GM21526 (cell line): ENCODE measurements at regions not wholly inside any gene's neighbourhood (a gene's known extent, or its start where the extent isn't known, plus 50 kb on each side); places are given as distances from the start of the nearest gene placed in this dataset.

ENCODE experiments used
- ATAC-seq: cut with Tn5 transposase; IDR thresholded peaks from one replicate; pipeline ENCODE4 v1.9.1; 2021; ENCODE audit warnings: moderate library complexity; ENCODE audit not compliant: unreplicated experiment, low FRiP score

DNA sequence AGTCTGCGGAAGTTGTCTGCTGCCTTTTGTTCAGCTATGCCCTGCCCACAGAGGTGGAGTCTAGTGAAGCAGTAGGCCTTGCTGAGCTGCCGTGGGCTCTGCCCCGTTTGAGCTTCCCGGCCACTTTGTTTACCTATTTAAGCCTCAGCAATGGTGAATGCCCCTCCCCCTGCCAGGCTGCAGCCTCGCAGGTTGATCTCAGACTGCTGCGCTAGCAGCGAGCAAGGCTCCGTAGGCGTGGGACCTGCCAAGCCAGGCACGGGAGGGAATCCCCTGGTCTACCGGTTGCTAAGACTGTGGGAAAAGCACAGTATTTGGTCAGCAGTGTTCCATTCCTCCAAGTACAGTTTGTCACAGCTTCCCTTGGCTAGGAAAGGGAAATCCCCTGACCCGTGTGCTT lies 143.6 kb downstream of the DYRK2 start:
- no peak for ATAC-seq

DNA sequence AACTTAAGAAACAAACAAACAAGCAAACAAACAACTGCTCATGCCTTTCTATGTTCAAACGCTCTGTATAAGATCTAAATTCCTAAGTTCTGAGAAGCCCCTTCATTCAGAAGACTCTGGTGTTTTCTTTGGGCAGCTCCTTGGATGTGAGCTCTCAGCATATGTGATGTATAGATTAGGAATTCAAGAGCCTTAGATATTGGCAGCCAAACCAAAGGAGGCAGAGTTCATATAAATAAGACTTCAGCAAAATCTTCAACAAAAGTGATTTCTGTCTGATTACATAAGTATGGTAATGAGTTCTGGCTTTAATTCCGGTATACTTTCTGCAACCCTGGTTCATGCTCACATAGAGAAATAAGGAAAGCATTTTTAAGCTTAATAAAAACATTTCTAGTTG lies 145.6 kb downstream of the DYRK2 start:
- ATAC-seq: no peak

DNA sequence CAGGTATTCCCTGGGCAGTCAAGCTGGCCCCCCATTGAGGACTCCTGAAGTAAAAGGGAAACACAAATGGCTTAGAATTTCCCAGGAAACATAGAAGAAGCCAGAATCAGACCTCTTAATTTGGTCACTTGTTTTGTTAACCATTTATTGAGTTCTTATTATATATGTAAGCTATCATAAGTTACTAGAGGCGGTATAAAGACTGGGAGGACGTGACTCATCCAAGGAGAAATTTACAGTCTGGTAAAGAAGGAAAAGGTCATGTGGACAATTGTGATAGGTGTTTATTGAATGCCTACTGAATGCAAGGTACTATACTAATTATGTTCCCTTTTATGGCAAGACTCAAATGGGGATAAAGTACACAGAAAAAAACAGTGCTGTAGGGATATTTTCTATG lies 146.7 kb downstream of the DYRK2 start:
- no peak for ATAC-seq

DNA sequence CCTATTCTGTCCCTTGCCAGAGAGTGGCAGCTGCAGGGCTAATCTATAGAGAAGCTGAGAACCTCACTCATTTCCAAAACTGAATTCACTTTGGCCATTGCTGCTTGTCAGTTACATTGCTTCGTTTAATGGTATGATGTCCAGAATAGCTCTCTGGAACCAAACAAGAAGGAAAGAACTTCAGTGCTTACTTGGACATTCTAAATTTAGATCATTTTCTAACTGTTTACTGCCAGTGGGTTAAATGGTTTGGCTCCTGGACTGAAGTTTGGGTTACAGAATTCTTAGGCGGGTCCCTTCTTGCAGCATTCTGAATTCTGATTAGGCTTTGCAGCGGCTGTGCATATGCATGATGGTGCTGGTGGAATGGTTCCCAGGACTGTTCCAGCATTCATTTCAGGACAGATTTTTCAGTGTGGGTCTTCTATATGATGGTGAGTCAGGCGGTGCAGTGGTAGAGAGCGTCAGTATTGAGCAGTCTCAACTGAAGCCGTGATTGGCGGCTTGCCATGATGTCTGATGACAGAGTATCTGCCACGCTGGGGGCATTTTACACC lies 148.7 kb downstream of the DYRK2 start:
- ATAC-seq: no peak

DNA sequence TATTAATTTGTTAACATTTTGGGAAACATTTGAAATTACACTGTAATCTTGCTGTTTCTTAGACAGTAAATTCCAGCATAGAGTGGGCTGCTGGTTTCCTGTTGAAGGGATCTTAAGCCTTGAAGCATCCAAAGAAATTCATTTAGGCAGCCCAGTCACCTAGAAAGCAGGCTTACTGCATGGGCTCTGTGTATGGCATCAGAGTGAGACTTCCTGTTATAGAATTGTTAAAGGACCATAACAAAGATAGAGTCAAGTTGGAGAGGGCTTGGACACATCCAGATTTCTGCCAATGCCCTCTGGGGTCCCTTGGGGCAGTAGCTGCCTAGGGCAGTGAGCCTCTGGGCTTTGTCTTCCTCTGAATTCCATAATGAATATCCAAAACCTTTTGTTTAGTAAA lies 149.2 kb downstream of the DYRK2 start:
- ATAC-seq: no peak

DNA sequence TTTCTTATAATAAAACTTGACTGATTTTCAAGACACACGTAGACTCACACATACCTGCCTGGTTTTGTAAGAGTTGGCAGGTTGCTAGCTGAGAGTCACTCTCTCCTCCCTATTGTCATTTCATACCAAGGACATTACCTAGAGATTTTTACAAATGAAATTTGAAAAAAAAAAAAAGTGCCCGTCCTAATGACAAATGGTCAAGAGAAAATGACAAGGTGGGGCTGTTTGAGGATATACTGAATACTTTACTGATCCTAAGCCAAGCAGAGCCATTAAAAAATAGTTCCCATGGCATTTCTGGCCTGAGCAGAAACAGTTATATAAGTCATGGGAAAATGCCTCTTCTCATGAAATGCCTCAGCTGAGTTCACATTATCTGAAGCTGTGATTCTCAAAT lies 150.2 kb downstream of the DYRK2 start:
- ATAC-seq: no peak

DNA sequence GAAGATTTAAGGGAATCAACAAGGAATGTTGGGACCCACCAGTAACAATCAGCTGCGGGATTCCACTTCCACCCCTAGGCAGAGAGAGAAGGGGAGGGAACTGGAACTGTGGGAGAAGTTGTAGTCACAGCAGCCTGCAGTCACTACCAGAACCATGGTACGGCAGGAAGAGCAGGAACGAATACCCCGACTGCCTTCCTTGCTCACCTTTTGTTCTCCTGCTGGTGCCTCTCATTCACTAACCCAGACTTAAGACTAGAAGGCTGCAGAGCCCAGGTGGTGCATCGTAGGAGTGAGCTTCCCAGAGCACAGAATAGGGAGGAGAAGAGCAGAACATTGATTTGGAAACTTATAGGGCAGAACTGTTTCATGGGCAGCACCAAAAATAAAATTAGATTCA lies 154.2 kb downstream of the DYRK2 start:
- ATAC-seq: no peak

DNA sequence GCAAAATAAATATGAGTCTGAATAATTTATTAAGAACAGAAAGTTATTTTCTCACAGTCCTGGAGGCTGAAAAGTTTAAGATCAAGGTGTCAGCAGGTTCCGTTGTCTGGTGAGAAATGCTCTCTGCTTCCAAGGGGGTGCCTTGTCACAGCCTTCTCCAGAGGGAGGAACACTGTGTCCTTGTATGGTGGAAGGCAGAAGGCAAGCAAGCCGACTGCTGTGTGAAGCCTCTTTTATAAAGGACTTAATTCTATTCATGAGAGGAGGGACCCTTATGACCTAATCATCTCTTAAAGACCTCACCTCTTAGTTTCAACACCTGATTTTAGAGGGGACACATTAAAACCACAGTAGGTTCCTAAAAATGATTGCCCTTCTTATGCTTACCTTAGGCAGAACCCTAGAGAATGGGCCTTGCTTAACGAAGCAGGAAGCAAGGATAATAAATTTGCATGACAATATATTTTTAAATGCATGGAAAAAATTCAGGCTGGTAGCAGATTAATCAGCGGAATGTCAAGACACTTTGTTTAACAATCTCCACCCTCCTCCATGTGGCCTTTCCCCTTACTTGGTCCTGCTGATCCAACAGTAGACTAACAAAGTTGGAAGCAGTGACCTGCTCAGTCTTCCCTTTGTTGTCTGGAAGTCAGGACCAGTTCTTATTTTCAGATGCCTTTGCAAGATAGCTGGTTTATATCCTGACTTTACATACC lies 154.9 kb downstream of the DYRK2 start:
- no peak for ATAC-seq

DNA sequence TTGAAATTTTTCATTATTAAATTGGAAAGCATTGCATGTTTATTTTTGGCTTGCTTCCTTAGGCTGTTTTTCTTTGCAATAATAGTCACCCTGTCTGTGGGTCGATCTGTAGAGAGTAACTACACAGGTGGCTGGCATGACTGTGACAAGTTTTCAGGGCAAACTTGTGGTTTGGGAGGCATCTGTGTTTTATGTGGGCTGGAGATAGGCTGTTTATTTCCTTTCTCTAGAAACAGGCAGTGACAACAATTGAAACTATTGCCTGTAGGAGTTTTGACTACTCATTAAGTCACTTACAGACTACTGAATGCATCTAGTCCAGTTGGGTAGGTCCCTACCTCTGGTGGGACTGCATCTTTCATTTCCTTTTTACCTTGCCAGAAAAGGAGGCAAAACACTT lies 155.6 kb downstream of the DYRK2 start:
- ATAC-seq: no peak

DNA sequence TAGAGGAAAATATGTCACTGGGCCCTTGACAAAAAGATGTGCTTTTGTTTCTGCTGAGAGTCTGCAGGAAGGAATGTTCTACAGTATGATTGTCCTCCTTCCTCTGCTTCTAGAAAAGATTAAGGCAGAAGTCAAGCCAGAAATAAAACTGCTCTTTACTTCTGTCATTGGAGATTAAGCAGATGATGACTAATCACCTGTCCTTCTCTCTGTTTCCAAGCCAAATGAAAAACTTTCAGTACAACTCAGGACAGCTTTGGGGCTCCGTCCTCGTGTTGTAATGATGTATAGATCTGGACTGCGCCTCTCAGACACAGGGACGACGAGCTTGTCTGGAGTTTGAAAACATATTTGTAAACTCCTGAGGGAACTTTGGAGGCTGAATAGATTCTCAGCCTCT lies 159.3 kb downstream of the DYRK2 start:
- no peak for ATAC-seq

DNA sequence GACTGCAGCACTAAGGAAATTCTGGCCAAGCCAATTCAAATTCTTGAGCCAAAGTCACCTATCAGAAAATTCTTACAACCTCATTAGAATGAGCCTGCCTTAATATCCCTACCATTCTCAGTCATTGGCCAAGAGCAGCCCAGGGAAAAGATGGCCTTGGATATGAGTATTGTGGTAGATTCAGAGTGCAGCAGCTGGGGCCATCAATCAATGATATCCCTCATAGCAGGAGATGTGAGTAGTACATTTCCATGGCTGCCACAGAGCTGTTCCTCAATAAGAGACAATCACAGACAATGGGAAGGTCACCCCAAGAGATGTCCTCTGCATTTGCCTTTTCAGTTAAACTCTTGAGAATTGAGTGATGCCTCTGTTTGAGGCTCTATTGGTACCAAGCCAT lies 161.6 kb downstream of the DYRK2 start:
- no peak for ATAC-seq

DNA sequence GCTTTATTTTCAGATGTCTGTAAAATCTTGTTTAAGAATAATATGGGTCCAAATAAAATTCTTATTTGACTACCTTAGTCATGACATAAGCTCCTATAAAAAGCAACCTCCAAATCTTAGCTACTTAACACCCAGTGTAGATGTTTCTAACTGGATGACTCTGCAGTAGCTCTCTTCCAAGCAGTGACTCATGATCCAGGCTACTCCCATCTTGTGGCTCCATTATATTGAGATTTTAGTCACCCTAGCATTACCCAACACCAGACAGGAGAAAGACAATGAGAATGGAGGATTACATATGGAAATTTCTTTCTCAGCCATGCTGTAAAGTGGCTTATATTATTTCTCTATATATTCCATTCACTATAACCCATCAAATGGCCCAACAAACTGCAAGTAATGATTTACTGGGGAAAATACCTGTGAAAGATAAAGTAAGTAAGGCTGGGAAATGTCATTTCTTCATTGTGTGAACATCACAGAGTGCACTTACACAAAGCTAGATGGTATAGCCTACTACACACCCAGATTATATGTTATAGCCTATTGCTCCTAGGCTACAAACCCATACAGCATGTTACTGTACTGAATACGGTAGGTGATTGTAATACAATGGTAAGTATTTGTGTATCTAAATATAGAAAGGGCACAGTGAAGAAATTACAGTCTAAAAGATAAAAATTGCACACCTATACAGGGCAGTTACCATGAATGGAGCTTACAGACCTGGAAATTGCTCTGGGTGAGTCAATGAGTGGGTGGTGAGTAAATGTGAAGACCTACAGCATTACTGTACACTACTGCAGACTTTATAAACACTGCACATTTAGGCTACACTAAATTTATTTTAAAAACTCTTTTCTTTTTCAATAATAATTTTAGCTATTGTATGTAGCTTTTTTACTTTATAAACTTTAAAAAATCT lies 163.2 kb downstream of the DYRK2 start:
- ATAC-seq: no peak

DNA sequence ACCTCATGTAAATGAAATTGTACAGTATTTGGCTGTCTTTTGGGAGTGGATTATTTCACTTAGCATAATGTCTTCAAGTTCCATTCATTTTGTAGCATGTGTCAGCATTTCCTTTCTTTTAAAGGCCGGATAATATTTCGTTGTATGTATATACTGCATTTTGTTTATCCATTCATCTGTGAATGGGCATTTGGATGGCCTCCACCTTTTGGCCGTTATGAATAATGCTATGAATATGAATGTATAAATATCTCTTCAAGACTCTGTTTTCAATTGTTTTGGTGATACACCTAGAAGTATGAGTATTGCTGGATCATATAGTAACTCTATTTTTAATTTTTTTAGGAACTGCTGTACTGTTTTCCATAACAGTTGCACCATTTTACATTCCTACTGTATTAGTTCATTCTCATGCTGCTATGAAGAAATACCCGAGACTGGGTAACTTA lies 164.9 kb downstream of the DYRK2 start:
- no peak for ATAC-seq

DNA sequence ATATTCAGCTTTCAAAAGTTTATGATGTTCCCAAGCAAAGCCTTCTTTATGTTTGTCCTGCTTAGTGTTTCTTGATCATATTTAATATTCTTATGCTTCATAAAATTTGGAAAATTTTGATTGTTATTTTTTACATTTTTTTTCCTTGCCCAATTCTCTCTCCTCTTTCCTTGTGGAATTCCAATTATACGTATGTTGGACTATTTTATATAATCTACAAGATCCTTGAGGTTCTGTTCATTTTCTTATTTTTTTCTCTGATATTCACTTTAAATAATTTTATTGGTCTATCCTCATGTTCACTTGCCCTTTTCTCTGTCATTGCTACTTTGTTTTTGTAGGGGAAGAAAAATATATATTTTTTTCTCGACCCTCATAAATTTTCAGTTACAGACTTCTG lies 167.7 kb downstream of the DYRK2 start:
- ATAC-seq: no peak

DNA sequence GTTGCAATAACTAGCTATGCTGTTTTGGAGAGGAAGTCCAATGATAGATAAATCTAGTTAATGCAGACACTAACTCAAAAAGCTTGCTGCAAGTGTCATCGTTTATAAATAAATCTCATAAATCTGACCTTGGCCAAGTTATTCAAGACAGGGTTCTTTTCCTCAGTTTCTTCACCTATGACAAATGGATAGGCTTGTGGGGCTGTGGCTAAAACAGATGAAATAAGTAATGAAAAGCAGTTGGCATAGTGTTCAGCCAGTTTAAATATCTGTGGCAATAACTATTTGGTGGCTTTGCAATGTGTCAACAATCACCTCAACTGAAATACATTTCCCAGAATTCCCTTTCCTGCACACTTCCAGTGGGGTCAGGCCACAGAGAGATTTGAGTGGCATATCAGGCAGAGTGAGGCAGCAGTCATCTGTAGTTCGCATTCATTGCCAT lies 169.9 kb downstream of the DYRK2 start:
- no peak for ATAC-seq

DNA sequence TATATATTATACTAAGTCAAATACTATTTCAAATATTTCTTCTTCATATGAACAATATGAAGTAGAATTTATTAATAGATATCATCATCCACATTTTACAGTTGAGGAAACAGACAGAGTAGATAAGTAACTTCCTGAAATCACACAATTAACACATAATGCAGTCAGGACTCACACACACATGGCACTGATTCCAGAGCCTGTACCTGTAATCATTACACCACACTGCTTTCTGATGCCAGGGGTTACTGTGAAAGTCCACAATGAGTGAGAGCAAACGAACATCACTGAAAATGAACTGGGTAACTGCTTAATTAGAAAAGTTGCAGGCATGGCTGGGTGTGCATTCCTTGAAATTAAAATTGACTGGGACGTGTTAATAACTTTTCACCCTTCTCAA lies 169.3 kb upstream of the IFNG-AS1 start:
- no peak for ATAC-seq

DNA sequence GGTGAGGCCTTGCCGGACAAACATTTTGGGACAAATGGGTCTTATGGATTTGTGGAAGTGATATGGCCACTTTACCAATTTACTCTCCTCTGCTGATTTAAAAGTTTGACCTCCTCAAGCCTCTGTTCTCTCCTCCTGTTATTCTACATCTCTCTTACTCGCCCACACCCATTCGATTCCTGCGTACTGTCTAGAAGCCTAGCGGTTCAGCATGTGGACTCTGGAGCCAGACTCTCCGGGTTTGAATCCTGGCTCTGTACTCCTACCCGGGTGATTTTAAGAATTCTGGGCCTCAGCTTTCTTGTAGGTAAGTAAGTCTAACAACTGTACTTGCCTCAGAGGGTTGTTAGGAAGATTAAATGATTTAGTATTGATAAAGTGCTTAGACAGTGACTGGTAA lies 168.6 kb upstream of the IFNG-AS1 start:
- no peak for ATAC-seq

DNA sequence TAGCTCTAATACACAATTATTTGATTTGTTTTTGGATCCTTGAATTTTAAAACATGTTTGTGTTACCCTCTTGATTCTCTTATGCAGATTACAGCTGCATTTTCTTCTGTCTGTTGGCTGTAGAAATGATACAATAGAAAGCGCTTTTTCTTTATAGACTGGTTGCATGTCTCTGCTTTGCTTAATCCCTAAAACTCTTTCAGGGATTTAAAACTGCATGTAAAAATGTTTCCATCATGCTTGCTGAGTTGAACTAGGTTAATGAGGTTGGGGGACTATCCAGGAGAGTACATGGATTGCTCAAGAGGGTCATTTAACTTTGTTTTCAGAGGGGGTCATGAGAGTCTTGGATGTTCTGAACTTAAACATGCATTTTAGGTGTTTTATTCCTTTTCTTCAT lies 166.4 kb upstream of the IFNG-AS1 start:
- no peak for ATAC-seq

DNA sequence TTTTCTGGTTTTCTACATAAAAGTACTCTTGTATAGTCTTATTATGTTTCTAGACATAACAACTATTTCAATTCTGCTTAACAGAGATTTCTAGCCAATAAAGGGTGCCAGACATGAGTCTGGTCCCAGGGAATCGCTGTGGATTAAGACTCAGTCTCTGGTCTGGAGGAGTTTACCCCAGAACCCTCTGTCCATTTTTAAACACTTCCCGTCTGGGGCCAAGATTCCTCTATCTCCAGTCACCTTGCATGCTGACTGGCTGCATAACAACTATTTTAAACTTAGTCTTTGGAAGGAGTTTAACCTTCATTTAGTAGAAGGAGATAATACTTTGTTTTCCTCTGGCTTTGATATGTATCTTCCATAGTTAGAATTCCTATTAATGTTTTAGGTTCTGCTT lies 163.1 kb upstream of the IFNG-AS1 start:
- ATAC-seq: no peak

DNA sequence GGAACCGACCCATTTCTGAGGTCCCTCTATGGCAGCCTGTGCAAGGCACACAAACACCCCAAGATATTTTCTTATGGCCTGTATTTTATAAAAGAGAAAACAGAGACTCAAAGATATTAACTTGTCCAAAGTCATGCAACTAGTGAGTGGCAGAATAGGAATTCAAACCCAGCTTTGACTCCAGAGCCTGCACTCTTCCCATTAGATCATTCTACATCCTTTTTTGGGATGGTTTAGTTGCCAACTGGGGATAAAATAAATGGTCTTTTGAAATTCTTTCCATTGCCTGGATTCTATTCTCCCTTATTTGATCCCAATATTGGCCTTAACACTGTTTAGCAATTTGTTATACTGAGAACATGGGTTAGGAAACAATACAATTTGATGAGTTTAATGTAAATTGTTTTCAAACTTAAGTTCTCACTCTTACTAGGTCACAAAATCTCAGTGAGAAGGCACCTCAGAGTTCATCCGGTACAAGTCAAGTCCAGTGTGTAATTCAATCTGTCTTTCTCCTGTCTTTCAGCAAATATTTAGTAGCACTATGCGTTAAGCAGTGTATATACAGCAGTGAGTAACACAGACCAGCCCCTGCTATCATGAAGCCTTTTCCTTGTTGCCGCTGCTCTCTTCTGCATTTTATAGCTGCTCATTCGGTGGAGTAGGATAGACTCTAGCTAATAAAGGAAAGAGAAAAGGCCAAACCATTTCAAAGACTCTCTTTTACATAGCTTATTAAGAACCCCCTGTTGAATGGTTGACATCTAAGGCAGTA lies 162.1 kb upstream of the IFNG-AS1 start:
- ATAC-seq: no peak
